Type B pancreatic cell (in vitro differentiated cells): ENCODE measurements at regions not wholly inside any gene's neighbourhood (a gene's known extent, or its start where the extent isn't known, plus 50 kb on each side); places are given as distances from the start of the nearest gene placed in this dataset.

Experiments used
- DNase-seq: peaks from one replicate; pipeline ENCODE4 v3.0.0; 2021; ENCODE audit warnings: mixed read lengths; ENCODE audit not compliant: unreplicated experiment; ENCODE audit errors: extremely low spot score
- H3K27ac Mint-ChIP-seq: 2 replicates; pipeline ENCODE4 v1.8.0; 2021; ENCODE audit warnings: mild to moderate bottlenecking, mixed read lengths
- H3K27me3 Mint-ChIP-seq: 2 replicates; pipeline ENCODE4 v1.8.0; 2021; ENCODE audit warnings: mixed read lengths
- H3K36me3 Mint-ChIP-seq: 2 replicates; pipeline ENCODE4 v1.8.0; 2021; ENCODE audit warnings: mixed read lengths
- H3K4me1 Mint-ChIP-seq: one replicate; pipeline ENCODE4 v1.8.0; 2021; ENCODE audit warnings: mixed read lengths; ENCODE audit not compliant: unreplicated experiment
- H3K4me3 Mint-ChIP-seq: 2 replicates; pipeline ENCODE4 v1.8.0; 2021; ENCODE audit warnings: mild to moderate bottlenecking, mixed read lengths
- H3K9me3 Mint-ChIP-seq: 2 replicates; pipeline ENCODE4 v1.8.0; 2021; ENCODE audit warnings: mixed read lengths
- TF ChIP-seq, protein P1 (sequence below): fragments of 200-600 bp; sonication (generic); conservative IDR thresholded peaks from 2 replicates; pipeline ENCODE4 v1.5.0; 2021; ENCODE audit warnings: antibody characterized with exemption, mild to moderate bottlenecking

DNA sequence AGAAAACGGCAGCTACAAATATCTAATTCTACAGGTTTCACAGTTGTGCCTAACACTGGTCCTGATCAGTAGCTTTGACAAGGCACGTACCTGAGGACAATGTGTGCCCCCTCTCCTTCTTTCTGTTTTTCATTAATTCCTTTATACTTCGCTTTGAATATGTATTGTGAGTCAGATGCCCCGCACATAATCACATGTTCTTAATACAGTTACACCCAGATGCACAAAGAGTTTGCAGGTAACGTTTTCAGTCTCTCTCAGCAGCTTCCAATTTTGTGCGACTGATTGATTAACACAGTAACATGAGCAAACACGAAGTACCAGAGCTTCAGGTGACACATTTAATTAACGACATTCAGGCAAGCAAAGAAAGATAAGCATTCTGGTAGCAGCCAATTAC is 209.8 kb upstream of the ZPLD1 start:
- Mint-ChIP-seq H3K9me3 (peaks cover 5% of the 10 kb centered on the region), H3K27me3 (no peaks in the 10 kb centered on the region), H3K27ac (no peak overlapping the region), H3K4me1 (peaks cover 16% of the 10 kb centered on the region), H3K4me3 (no peak overlapping the region), H3K36me3 (no peaks in the 10 kb centered on the region)
- TF ChIP-seq, protein P1, sequence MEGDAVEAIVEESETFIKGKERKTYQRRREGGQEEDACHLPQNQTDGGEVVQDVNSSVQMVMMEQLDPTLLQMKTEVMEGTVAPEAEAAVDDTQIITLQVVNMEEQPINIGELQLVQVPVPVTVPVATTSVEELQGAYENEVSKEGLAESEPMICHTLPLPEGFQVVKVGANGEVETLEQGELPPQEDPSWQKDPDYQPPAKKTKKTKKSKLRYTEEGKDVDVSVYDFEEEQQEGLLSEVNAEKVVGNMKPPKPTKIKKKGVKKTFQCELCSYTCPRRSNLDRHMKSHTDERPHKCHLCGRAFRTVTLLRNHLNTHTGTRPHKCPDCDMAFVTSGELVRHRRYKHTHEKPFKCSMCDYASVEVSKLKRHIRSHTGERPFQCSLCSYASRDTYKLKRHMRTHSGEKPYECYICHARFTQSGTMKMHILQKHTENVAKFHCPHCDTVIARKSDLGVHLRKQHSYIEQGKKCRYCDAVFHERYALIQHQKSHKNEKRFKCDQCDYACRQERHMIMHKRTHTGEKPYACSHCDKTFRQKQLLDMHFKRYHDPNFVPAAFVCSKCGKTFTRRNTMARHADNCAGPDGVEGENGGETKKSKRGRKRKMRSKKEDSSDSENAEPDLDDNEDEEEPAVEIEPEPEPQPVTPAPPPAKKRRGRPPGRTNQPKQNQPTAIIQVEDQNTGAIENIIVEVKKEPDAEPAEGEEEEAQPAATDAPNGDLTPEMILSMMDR = no peak
- DNase-seq = no peak

DNA sequence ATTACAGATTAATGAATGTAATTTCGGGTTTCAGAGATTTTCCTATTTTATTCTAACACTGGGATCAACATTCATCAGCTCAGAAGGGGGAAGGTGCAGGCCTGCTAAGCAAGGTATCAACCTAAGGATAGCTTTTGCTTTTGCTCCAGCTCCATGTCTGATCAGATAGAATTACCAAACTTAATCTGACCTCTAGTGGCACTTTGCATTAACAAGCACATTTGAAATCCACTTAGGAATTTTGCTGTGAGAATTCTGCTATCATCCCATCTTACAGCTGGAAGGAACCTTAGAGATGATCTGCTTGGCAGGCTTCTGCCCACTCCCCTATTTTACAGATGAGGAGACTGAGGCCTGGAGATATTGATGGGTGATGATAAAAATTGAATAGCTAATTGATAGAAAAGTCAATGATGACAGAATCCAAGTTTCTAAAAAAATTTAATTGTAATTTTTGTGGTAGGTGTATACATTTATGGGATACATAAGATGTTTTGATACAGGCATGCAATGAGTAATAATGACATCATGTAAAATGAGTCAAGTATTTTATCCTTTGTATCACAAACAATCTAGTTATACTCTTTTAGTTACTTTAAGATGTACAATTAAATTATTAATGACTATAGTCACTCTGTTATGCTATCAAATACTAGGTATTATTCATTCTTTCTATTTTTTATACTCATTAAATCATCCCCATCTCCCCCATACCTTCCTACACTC is 209.2 kb upstream of the ZPLD1 start:
- H3K36me3 Mint-ChIP-seq = no peaks in the 10 kb centered on the region

DNA sequence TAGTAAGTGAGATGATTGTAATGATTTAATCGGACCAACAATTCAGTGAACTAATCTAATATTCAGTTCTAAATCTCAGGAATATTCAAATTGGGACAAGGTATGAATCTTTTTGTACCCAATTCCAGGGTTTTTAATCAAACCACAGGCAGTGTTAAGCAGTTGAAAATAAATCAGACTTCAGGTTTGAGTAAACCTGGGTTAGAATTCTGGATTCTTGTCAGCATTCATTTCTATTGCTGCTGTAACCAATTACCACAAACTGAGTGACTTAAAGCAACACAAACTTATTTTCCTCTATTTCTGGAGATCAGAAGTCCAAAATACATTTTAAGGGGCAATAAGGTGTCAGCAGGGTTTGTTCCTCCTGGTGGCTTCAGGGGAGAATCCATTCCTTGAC is 208.4 kb upstream of the ZPLD1 start:
- no peak overlapping the region for H3K4me3 Mint-ChIP-seq
- no peak for DNase-seq
- no peaks in the 10 kb centered on the region for H3K27me3 Mint-ChIP-seq
- no peak overlapping the region for H3K27ac Mint-ChIP-seq
- H3K9me3 Mint-ChIP-seq = no peaks in the 10 kb centered on the region
- TF ChIP-seq, protein P1 = no peak
- no peaks in the 10 kb centered on the region for H3K36me3 Mint-ChIP-seq
- peaks cover 16% of the 10 kb centered on the region for H3K4me1 Mint-ChIP-seq

More for the DNA sequence above, 209.2 kb upstream of the ZPLD1 start:
- H3K4me3 Mint-ChIP-seq = no peak overlapping the region
- no peaks in the 10 kb centered on the region for H3K9me3 Mint-ChIP-seq
- H3K27ac Mint-ChIP-seq = no peak overlapping the region
- peaks cover 16% of the 10 kb centered on the region for H3K4me1 Mint-ChIP-seq
- no peaks in the 10 kb centered on the region for H3K27me3 Mint-ChIP-seq
- TF ChIP-seq, protein P1 = peak; percentile 75
- DNase-seq = no peak

- TF ChIP-seq, protein P1 = peak; percentile 98
- Mint-ChIP-seq H3K27ac (peak overlapping the region; percentile 16), H3K27me3 (no peaks in the 10 kb centered on the region), H3K4me1 (peaks cover 26% of the 10 kb centered on the region), H3K9me3 (no peaks in the 10 kb centered on the region), H3K36me3 (no peaks in the 10 kb centered on the region), H3K4me3 (no peak overlapping the region)
- peak; percentile 77 for DNase-seq
Observed at GRCh38 chr3:102229062-102229655, 205.7 kb upstream of the ZPLD1 start.

DNA sequence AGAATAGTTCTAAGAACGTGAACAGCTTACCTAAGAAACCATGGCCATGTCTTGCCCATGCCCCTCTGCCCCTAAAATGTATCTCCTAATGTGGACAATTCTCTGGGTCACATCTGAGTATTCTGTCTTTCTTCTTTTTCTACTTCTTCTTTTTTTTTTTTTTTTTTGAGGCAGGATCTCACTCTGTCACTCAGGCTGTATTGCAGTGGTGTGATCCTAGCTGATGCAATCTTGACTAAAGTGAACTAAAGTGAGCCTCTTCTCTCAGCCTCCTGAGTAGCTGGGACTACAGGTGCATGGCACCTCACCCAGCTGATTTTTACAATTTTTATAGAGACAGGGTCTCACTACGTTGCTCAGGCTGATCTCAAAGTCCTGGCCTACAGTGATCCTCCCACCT is 204.8 kb upstream of the ZPLD1 start:
- Mint-ChIP-seq H3K4me1 (peaks cover 28% of the 10 kb centered on the region), H3K27ac (no peak overlapping the region), H3K4me3 (no peak overlapping the region), H3K27me3 (no peaks in the 10 kb centered on the region), H3K9me3 (no peaks in the 10 kb centered on the region), H3K36me3 (no peaks in the 10 kb centered on the region)
- TF ChIP-seq, protein P1 = no peak
- no peak for DNase-seq
